GM19328 (cell line): ENCODE measurements at regions not wholly inside any gene's neighbourhood (a gene's known extent, or its start where the extent isn't known, plus 50 kb on each side); places are given as distances from the start of the nearest gene placed in this dataset.

Experiments used
- ATAC-seq: cut with Tn5 transposase; IDR thresholded peaks from one replicate; pipeline ENCODE4 v1.9.1; 2021; ENCODE audit warnings: mild to moderate bottlenecking, moderate library complexity; ENCODE audit not compliant: unreplicated experiment

- ATAC-seq = no peak
These were observed 321.2 kb upstream of the LYPLAL1 start for GRCh38 chr1:218852527-218852926.

- no peak for ATAC-seq
These were observed 309.7 kb upstream of the LYPLAL1 start for GRCh38 chr1:218863987-218864386.

- ATAC-seq = no peak
These were observed 308.1 kb upstream of the LYPLAL1 start for GRCh38 chr1:218865591-218865990.

- no peak for ATAC-seq
These were observed 307.2 kb upstream of the LYPLAL1 start for GRCh38 chr1:218866507-218866906.

- ATAC-seq = no peak
These were observed 306.6 kb upstream of the LYPLAL1 start for GRCh38 chr1:218867066-218867465.

- no peak for ATAC-seq
These were observed 305.6 kb upstream of the LYPLAL1 start for GRCh38 chr1:218867941-218868626.

GRCh38 chr1:218869276-218869675 is 304.4 kb upstream of the LYPLAL1 start:
- no peak for ATAC-seq

- no peak for ATAC-seq
These were observed 301.7 kb upstream of the LYPLAL1 start for GRCh38 chr1:218872026-218872425.

- ATAC-seq = no peak
These were observed 300.8 kb upstream of the LYPLAL1 start for GRCh38 chr1:218872928-218873327.

- ATAC-seq = no peak
These were observed 299.4 kb upstream of the LYPLAL1 start for GRCh38 chr1:218874313-218874712.

GRCh38 chr1:218874801-218875400 is 298.8 kb upstream of the LYPLAL1 start:
- no peak for ATAC-seq

- ATAC-seq = no peak
These were observed 295.3 kb upstream of the LYPLAL1 start for GRCh38 chr1:218878369-218878768.

GRCh38 chr1:218880484-218881060 is 293.1 kb upstream of the LYPLAL1 start:
- no peak for ATAC-seq

GRCh38 chr1:218882454-218882853 is 291.2 kb upstream of the LYPLAL1 start:
- no peak for ATAC-seq

- no peak for ATAC-seq
These were observed 287.4 kb upstream of the LYPLAL1 start for GRCh38 chr1:218886101-218886871.

- ATAC-seq = no peak
These were observed 286.3 kb upstream of the LYPLAL1 start for GRCh38 chr1:218887141-218887925.

- ATAC-seq = no peak
These were observed 283.2 kb upstream of the LYPLAL1 start for GRCh38 chr1:218890451-218890850.

GRCh38 chr1:218891577-218891976 is 282.1 kb upstream of the LYPLAL1 start:
- ATAC-seq = no peak

GRCh38 chr1:218895064-218895587 is 278.6 kb upstream of the LYPLAL1 start:
- no peak for ATAC-seq

GRCh38 chr1:218896202-218896601 is 277.5 kb upstream of the LYPLAL1 start:
- ATAC-seq = no peak

- ATAC-seq = no peak
These were observed 274.8 kb upstream of the LYPLAL1 start for GRCh38 chr1:218898921-218899320.
